NCI-H146 treated with DMSO at 0.1 percent for 48 hours (cell line): ENCODE measurements at regions not wholly inside any gene's neighbourhood (a gene's known extent, or its start where the extent isn't known, plus 50 kb on each side); places are given as distances from the start of the nearest gene placed in this dataset.
A peak's percentile ranks its signal among the peaks of the same experiment; 100 is the strongest.

Experiments
- DNase-seq: peaks from one replicate; lab custom pipeline; 2025; ENCODE audit not compliant: unreplicated experiment; lab: John Stamatoyannopoulos, UW

GRCh38 chr18:61756244-61756643, 136.6 kb downstream of the RNF152 start:
- no peak for DNase-seq

- DNase-seq = no peak
Observed at GRCh38 chr18:61755555-61755954, 137.3 kb downstream of the RNF152 start.

- no peak for DNase-seq
Observed at GRCh38 chr18:61754039-61754583, 138.7 kb downstream of the RNF152 start.

GRCh38 chr18:61753373-61753772, 139.4 kb downstream of the RNF152 start:
- DNase-seq = no peak

- no peak for DNase-seq
Observed at GRCh38 chr18:61752973-61753372, 139.8 kb downstream of the RNF152 start.

GRCh38 chr18:61750840-61751668, 141.8 kb downstream of the RNF152 start:
- no peak for DNase-seq

GRCh38 chr18:61749546-61749945, 143.3 kb downstream of the RNF152 start:
- DNase-seq = no peak

GRCh38 chr18:61749031-61749430, 143.8 kb downstream of the RNF152 start:
- DNase-seq = no peak

GRCh38 chr18:61748004-61748403, 144.8 kb downstream of the RNF152 start:
- no peak for DNase-seq

GRCh38 chr18:61743775-61744531, 148.9 kb downstream of the RNF152 start:
- DNase-seq = no peak

- no peak for DNase-seq
Observed at GRCh38 chr18:61742565-61743429, 150.0 kb downstream of the RNF152 start.

GRCh38 chr18:61741881-61742454, 150.8 kb downstream of the RNF152 start:
- no peak for DNase-seq

- no peak for DNase-seq
Observed at GRCh38 chr18:61738488-61738887, 154.3 kb downstream of the RNF152 start.

GRCh38 chr18:61738042-61738441, 154.8 kb downstream of the RNF152 start:
- no peak for DNase-seq

GRCh38 chr18:61736133-61736532, 156.7 kb downstream of the RNF152 start:
- DNase-seq = no peak

GRCh38 chr18:61735564-61736102, 157.2 kb downstream of the RNF152 start:
- DNase-seq = peak; percentile 74

- DNase-seq = no peak
Observed at GRCh38 chr18:61734396-61734795, 158.4 kb downstream of the RNF152 start.

- no peak for DNase-seq
Observed at GRCh38 chr18:61732854-61733253, 160.0 kb downstream of the RNF152 start.

GRCh38 chr18:61731693-61732376, 161.0 kb downstream of the RNF152 start:
- DNase-seq = no peak

- no peak for DNase-seq
Observed at GRCh38 chr18:61731178-61731577, 161.6 kb downstream of the RNF152 start.
